ENCODE measurements at regions not wholly inside any gene's neighbourhood (a gene's known extent, or its start where the extent isn't known, plus 50 kb on each side); places are given as distances from the start of the nearest gene placed in this dataset.

DNA sequence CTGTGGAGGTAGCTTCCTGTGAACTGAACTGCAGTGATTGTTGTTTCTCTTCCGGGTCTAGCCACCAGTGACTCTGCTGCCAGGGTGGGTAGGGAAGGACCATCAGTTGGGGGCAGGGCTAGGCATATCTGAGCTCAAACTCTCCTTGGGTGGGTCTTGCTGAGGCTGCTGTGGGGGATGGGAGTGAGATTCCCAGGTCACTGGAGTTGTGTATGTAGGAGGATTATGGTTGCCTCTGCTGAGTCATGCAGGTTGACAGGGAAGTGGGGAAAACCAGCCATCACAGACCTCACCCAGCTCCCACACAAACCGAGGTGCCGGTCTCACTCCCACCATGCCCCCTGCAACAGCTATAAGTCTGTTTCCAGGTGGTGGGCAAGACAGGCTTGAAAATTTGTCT is 1937.8 kb downstream of the PCDH7 start:
- TF ChIP-seq CTCF (conservative IDR thresholded peaks at IDR 0.05; ENCODE audit: low read length) (no peak), EZH2phosphoT487 (IDR thresholded peaks at IDR 0.05; ENCODE audit: borderline replicate concordance, low read depth, low read length) (no peak)
